HG03575 (cell line): ENCODE measurements at regions not wholly inside any gene's neighbourhood (a gene's known extent, or its start where the extent isn't known, plus 50 kb on each side); places are given as distances from the start of the nearest gene placed in this dataset.

Experiments
- ATAC-seq: cut with Tn5 transposase; IDR thresholded peaks from one replicate; pipeline ENCODE4 v1.9.1; 2021; ENCODE audit not compliant: unreplicated experiment, insufficient number of reproducible peaks, low FRiP score; ENCODE audit errors: extremely low read depth

- no peak for ATAC-seq
Measured at GRCh38 chr9:106689089-106689488, 173.9 kb upstream of the ZNF462 start.

DNA sequence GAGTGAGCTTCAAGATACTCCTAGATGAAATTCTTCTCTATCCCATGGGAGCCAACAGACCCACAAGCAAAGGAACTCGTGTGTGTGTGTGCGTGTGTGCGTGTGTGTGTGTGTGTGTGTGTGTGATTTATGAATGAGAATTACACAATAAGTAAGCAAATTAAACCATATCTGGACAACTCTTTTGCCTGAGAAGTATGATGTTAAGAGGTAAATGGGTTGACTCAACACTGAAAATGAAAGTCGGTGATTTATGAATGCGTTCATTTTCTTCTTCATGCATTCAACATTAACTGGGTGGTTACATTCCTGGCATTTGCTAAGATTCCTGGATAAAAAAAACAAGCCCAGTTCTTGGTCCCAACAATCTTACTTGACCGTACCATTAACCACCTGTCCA, 171.3 kb upstream of the ZNF462 start:
- no peak for ATAC-seq

DNA sequence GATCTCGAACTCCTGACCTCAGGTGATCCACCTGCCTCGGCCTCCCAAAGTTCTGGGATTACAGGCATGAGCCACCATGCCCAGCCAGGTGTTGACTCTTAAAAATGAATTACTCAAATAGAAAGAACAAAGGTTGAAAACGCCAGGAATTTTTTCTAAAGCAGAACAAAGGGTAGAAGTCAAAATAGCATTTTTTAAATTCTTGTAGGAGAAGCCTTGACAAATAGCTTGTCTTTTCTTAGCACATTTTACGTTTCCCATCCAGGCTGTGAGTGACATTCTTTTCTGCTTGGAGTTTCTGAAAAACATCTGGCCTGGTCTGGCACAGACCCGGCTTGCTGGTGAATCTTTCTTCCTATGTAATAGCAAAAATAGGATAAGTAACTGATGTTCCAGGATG, 169.4 kb upstream of the ZNF462 start:
- ATAC-seq, result no peak

GRCh38 chr9:106696804-106697203, 166.2 kb upstream of the ZNF462 start:
- no peak for ATAC-seq

GRCh38 chr9:106697390-106697749, 165.6 kb upstream of the ZNF462 start:
- ATAC-seq, result no peak

DNA sequence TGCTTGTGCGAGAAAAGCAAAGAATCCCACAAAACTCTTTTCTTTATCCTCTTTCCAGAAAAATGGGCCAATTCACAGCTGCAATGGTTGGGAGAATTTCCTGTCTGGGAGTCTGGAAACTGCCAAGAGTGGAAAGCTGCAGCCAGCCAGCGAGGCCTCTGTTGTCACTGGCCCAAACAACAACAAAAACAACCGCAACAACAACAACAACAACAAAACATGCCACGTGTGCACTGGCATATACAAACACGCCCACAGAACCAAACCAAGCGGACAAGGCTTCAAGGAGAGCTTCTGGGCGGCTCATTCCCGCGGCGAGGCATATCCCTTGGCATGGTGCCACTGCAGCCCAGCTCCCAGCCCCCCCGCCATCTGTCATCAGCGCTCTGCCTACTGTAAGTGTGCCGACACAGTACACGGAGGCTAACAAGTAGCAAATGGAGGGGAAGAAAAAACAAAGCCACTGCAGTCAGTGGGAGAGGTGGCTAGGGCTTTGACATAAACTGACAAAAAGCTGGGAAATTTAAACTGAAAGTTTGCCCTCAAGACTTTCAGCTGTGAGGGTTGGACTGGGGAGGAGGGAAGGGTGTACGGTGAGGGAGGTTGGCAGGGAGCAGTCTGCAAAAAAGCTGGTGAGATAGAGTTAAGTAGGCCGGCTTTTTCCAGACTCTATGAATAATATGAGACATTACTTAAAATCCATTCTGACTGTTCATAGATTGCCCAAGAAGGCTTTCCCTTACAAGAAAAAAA, 165.0 kb upstream of the ZNF462 start:
- ATAC-seq, result no peak

DNA sequence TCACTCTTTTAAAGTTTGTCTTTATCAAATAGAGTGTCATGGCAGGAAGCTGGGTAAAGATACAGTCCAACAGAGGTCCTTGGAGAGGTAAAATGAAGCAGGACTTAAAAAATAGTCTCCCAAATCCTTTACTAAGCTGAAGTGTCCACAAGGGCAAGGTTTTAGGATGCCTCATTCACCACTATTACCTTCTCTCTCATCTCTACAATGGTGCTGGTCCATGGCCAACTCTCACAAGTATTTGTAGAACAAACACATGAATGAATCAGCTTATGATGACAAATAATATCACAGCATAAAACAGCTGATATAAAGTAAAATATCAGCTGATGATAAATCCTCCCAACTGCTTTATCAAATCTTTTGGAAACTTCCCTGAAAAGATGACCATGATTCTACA, 162.3 kb upstream of the ZNF462 start:
- ATAC-seq, result no peak

DNA sequence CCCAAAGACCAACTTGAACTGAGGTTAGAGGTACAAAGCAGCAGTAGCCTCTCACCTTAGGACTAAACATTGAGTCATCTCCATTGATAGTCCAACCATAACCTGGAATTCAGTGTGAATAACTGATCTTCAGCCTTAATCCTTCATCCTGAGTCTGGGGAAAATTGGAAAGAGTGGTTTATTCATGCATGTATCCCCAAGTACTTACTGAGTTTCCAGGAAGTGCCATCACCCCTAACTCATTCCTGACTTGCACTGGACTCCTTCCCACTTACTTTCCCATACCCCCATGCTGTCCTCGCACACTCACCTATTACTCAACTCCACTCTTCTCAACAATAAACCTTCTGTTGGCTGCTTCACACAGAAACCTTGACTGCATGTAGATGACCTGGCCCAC, 161.4 kb upstream of the ZNF462 start:
- no peak for ATAC-seq

DNA sequence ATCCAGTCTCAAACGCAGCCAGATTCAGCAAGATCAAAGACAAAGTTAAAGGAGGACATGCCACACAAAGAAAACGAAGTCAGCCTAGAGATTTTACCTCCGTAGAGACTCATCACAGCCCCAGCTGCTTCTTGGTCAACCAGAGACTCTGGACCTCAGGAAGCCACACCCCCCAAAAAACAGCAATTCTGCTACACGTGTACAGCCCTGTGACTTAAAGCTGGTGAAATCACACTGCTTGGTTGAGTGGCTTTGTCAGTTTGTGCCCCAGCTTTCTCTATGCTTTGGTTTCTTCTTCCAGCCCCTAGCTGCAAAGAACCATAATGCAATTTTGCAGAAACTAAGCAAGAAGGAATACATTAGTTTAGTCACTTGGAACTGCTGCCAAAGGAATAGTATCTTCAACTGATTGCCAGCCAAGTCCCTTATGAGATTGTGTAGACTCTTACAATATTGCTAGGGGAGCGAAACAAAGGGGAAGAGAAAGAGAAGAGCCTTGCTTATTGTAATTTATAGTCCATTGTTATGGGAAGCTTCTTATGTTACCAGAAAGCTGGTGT, 158.8 kb upstream of the ZNF462 start:
- no peak for ATAC-seq

GRCh38 chr9:106707291-106707690, 155.7 kb upstream of the ZNF462 start:
- no peak for ATAC-seq

- ATAC-seq, result no peak
Measured at GRCh38 chr9:106707738-106708474, 155.1 kb upstream of the ZNF462 start.

DNA sequence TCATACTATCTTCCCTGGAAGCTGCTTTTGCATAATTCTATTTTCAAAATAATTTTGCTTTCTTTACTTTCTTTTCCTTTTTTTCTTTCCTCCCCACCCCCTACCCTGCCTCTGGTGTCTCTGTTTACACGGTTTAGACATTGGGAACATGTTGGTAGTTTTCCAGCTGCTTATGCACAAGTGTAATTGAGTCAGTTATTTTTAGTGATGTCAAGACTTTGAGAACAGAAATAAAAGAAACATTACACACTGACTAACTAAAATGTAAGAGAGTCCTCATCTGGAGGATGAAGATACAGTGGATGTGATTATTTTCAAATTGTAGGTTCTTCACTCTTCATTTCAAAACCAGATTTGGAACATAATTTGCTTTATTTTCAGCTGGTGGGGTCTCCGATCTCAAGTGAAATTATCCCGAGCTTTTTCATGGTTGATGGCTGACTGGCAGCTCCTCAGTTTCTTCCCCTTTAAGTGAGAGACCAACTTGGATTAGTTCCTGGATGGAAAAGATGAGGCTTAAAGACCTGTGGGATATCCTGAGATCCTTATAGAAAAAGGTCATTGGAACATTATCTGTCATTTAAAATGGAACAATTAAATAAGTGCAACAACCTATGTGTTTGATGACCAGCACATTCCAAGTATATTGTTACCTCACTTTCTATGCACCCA, 154.4 kb upstream of the ZNF462 start:
- ATAC-seq, result no peak

DNA sequence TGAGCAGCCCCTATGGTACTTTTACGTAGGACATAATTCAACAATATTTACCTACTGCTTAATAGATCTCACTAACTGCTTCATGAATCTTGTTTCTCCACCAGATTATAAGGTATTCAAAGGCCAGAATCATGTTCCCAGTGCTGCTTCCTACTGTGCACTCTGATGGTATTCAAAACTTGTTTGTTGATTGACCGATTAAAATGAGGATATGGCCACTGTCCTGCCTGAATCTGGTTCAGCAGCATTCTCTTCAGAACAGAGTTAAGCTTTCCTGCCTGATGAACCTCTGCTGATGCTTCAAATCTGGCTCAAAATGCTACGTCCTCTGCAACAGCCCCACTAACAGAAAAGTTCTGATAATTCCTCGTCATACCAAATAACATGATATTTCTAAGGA, 150.7 kb upstream of the ZNF462 start:
- ATAC-seq, result no peak

GRCh38 chr9:106713206-106713605, 149.8 kb upstream of the ZNF462 start:
- no peak for ATAC-seq

GRCh38 chr9:106716820-106717219, 146.1 kb upstream of the ZNF462 start:
- no peak for ATAC-seq

- ATAC-seq, result no peak
Measured at GRCh38 chr9:106717686-106718085, 145.3 kb upstream of the ZNF462 start.

- ATAC-seq, result no peak
Measured at GRCh38 chr9:106718936-106719335, 144.0 kb upstream of the ZNF462 start.

DNA sequence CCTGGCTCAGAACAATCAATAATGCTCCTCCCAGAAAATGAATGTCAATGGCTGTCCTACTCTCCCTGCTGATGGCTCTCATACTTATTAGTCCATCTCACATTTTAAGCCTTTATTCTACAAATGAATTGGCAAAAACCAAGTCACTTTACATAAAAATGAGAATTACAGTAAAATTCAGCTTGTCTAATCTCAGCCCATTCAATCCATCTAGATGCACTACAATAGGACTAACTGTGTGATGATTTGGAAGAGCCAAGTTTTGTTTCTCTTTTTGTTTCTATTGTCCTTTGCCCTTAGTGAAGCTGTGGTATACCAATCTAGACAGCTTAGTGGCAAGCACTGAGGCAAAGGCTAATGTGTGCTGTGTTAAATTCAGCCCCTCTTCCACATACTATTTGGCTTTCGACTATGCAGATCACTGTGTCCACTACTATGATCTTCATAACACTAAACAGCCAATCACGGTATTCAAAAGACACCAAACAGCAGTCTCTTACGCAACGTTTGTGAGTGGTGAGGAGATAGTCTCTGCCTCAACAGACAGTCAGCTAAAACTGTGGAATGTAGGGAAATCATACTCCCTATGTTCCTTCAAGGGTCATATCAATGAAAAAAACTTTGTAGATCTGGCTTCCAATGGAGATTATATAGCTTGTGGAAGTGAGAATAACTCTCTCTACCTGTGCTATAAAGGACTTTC, 140.8 kb upstream of the ZNF462 start:
- no peak for ATAC-seq

DNA sequence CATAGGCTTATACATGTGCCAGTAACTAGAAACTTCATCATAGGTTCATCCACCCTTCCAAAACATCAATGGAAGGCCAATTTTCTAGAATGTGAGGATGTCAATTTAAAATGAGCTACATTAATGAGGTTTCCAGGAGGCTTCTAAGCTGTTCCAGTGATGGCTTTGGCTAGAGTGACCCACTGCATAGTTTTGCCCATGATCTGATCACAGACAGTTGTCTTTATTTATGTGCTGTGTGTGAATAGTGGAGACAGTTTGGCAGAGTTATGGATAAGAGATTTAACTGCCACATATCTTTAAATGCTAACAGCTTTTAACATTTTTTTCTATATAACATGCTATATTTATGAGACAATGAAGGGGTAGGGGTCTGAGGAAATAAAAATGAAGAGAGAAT, 139.0 kb upstream of the ZNF462 start:
- ATAC-seq, result no peak
